GM19438 (cell line): ENCODE measurements at regions not wholly inside any gene's neighbourhood (a gene's known extent, or its start where the extent isn't known, plus 50 kb on each side); places are given as distances from the start of the nearest gene placed in this dataset.

Experiments
- ATAC-seq: cut with Tn5 transposase; IDR thresholded peaks from one replicate; pipeline ENCODE4 v1.9.1; 2021; ENCODE audit warnings: low read depth; ENCODE audit not compliant: unreplicated experiment

- no peak for ATAC-seq
Observed at GRCh38 chr16:85367485-85367884, 245.6 kb upstream of the GSE1 start.

GRCh38 chr16:85369060-85369459 is 244.1 kb upstream of the GSE1 start:
- ATAC-seq = no peak

GRCh38 chr16:85369741-85370528 is 243.2 kb upstream of the GSE1 start:
- ATAC-seq = no peak

GRCh38 chr16:85370543-85370880 is 242.6 kb upstream of the GSE1 start:
- ATAC-seq = no peak

GRCh38 chr16:85370881-85371651 is 242.1 kb upstream of the GSE1 start:
- no peak for ATAC-seq

GRCh38 chr16:85371948-85372347 is 241.2 kb upstream of the GSE1 start:
- ATAC-seq = no peak

- ATAC-seq = no peak
Observed at GRCh38 chr16:85372627-85373372, 240.3 kb upstream of the GSE1 start.

- ATAC-seq = no peak
Observed at GRCh38 chr16:85373741-85374570, 239.2 kb upstream of the GSE1 start.

GRCh38 chr16:85374571-85374872 is 238.6 kb upstream of the GSE1 start:
- ATAC-seq = no peak

- ATAC-seq = no peak
Observed at GRCh38 chr16:85375282-85375681, 237.8 kb upstream of the GSE1 start.

- ATAC-seq = no peak
Observed at GRCh38 chr16:85376292-85377095, 236.6 kb upstream of the GSE1 start.

GRCh38 chr16:85377388-85378144 is 235.6 kb upstream of the GSE1 start:
- no peak for ATAC-seq

GRCh38 chr16:85378145-85379040 is 234.7 kb upstream of the GSE1 start:
- ATAC-seq = no peak

- no peak for ATAC-seq
Observed at GRCh38 chr16:85379041-85380001, 233.8 kb upstream of the GSE1 start.

- ATAC-seq = no peak
Observed at GRCh38 chr16:85380002-85380395, 233.1 kb upstream of the GSE1 start.

- no peak for ATAC-seq
Observed at GRCh38 chr16:85380905-85381737, 232.0 kb upstream of the GSE1 start.
